Cardiac fibroblast (primary cell): ENCODE measurements at regions not wholly inside any gene's neighbourhood (a gene's known extent, or its start where the extent isn't known, plus 50 kb on each side); places are given as distances from the start of the nearest gene placed in this dataset.

Experiments used
- DNase-seq, 2 donors: peaks; one replicate each; pipeline versions ENCODE4 v3.0.0 to v3.0.0-alpha.2; 2010; ENCODE audit warnings: low read depth in 2 of 2
- H3K4me3 ChIP-seq, 2 donors: replicated peaks in 1 of 2; 1 replicate in 1 of 2; 2 replicates in 1 of 2; pipeline ENCODE4 v1.5.1; 2011; ENCODE audit warnings: low read depth in 2 of 2, low read length in 2 of 2, mild to moderate bottlenecking in 2 of 2, moderate library complexity in 1 of 2
- TF ChIP-seq, protein P1 (sequence below): IDR thresholded peaks from one replicate; pipeline ENCODE4 v1.5.1; 2011; ENCODE audit warnings: low read depth, mild to moderate bottlenecking, low read length, inconsistent platforms

DNA sequence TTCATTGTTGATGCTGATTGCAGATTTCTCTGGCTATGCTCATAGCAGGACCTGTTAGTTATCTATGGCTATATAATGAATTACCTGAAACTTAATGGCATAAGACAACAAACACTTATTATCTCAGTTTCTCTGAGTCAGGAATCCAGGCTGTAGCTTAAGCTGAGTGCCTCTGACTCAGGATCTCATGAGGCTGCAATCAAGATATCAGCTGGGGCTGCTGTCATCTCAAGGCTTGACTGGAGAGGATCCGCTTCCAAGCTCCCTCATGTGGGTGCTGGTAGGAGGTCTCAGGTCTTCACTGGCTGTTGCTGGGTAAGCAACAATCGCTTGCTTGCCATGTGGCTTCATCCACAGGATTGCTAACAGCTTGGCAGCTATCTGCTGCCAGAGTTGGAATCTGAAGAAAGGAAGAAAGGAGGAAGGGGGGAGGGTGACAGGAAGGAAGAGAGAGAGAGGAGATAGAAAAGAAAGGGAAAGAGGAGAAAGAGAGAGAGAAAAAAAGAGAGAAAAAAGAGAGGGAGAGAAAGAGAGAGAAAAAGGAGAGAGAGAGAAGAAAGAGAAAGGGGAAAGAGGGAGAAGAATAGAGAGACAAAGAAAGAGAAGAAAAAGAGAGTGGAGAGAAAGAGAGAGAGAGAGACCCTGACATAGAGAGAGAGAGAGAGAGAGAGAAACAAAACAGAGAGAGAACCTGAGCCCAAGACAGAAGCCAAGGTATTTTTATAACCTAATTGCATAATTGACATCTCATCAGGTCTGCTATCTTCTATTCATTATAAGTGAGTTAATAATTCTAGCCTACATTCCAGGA lies 579.0 kb upstream of the BTBD3 start:
- no peak overlapping the region for H3K4me3 ChIP-seq
- DNase-seq = peak; percentile 29 to 38
- TF ChIP-seq, protein P1, sequence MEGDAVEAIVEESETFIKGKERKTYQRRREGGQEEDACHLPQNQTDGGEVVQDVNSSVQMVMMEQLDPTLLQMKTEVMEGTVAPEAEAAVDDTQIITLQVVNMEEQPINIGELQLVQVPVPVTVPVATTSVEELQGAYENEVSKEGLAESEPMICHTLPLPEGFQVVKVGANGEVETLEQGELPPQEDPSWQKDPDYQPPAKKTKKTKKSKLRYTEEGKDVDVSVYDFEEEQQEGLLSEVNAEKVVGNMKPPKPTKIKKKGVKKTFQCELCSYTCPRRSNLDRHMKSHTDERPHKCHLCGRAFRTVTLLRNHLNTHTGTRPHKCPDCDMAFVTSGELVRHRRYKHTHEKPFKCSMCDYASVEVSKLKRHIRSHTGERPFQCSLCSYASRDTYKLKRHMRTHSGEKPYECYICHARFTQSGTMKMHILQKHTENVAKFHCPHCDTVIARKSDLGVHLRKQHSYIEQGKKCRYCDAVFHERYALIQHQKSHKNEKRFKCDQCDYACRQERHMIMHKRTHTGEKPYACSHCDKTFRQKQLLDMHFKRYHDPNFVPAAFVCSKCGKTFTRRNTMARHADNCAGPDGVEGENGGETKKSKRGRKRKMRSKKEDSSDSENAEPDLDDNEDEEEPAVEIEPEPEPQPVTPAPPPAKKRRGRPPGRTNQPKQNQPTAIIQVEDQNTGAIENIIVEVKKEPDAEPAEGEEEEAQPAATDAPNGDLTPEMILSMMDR = no peak

DNA sequence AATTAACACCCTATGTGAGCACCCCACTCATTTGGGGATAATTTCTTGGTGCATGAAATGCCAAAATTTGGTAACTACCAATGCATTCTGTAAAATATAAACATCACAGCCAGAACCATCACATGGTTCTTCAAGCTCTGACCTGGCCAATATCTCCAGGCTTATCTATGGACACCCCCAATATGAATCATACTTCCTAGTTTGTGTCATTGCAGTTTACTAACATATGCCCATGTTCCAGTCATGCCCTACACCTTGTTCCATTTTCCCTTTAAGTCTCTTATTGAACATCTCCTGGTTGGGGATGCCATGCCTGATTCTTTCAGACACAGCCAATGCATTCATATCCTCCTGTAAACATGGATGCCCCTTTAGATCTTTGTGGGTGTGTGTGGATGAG lies 572.8 kb upstream of the BTBD3 start:
- no peak for DNase-seq
- no peak overlapping the region for H3K4me3 ChIP-seq
- TF ChIP-seq, protein P1 = no peak

DNA sequence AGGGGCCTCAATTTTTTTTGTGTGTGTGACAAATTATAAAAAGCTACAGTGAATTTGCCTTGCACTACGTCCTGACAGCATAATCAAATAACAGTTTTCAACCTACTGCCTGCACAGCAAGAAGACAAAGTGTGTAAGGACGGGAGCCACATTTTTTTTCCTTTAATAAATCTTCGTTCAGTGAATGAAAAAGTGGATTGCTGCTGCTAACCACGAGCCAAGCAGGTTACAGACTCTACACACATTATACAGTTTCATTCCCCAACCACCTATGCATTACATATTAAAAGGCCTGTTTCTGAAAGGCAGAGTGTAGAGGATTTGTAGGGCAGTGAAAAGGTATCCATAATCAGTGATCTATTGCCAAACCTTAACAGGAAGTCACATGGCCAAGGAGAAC lies 570.0 kb upstream of the BTBD3 start:
- TF ChIP-seq, protein P1 = no peak

DNA sequence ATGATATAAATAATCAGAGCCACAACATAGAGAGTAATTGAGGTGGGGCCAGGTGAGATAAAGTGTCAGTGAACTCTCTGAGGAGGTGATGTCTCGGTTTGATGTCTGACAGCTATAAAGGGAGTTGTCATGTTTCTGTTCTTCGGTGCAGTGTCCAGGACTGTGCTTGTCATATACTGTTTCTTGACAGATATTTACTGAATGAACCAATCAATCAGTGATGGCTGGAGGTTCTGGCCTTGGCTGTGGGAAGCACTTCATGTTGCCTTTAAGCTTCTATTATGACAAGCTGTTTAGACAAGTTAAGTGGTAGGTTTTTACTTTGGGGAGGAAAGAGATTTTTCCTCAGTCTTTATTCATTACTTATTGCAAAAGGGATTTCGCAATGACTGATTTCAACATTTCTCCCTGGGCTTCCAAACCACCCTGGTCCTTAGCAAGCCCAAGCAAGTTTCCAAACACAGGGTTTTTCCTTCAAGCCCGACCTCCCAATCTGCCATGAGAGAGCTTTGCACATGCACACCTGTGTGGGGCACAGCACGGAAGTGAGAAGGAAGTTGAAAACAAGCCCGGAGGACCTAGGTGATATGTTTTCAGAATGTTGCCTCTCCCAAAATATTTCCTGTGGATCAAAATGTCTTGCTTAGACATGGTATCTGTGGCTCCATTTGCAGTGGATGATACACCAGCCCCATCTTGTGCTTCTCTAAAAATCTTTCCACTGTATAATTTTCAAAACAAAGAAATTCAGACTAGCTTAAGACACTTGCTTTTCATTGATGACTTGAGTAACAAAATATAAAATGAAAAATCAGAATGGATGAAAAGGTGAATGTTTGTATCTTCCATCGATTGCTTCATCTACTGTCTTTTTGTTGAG lies 567.3 kb upstream of the BTBD3 start:
- H3K4me3 ChIP-seq = no peak overlapping the region
- DNase-seq = peak; percentile 76 to 79
- TF ChIP-seq, protein P1 = no peak

More for the DNA sequence above, 570.0 kb upstream of the BTBD3 start:
- DNase-seq = no peak
- H3K4me3 ChIP-seq = no peak overlapping the region

DNA sequence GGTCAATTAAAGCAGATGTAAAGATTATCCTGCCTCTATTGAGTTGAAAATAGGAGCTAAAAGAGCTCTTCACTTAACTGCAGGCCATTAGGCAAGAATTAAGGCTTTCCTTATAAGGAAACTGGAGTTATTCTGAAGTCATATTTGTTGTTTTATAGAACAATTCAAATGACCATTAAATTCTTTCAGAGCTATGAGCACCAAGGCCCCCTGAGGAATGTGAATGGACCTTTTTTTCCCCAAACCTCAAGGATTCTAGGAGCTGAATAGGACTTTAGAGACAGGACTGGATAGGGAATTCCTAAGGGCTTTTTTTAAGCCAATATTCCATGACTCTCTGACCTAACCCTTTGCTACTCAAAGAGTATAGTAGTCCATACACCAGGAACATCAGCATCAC lies 565.7 kb upstream of the BTBD3 start:
- TF ChIP-seq, protein P1 = no peak
- DNase-seq = no peak
- H3K4me3 ChIP-seq = no peak overlapping the region

DNA sequence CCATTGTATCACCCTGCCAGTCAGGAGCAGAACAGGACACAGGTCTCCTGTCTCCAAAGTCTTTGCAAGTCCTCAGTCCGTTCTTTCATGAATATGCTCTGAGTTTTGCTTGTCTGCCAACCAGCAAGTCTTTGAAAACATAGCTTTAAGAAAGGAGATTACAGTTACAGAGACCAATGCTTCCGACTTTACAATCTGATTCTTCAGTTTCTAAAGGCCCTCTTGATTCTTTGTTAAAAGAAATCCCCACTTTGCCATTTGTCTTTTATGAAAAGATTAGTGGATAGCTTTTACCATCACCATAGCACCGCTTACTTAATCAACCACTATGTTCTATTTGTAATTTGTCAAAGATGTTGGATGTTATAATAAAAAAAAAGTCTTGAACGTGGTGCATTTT lies 562.8 kb upstream of the BTBD3 start:
- DNase-seq = no peak
- TF ChIP-seq, protein P1 = no peak
- H3K4me3 ChIP-seq = no peak overlapping the region
